Body of pancreas (tissue), 4 donors: ENCODE measurements at regions not wholly inside any gene's neighbourhood (a gene's known extent, or its start where the extent isn't known, plus 50 kb on each side); places are given as distances from the start of the nearest gene placed in this dataset.

Source experiments
- CTCF ChIP-seq, 7 experiments: fragments of 450-650 bp in 4 of 7; fragments of 200-600 bp in 3 of 7; sonication (generic) in 3 of 7; IDR thresholded peaks; one replicate each; pipeline ENCODE4 v1.5.1; 2016 to 2019; ENCODE audit warnings: antibody characterized with exemption in 7 of 7
- POLR2A ChIP-seq, 3 donors: fragments of 450-650 bp; IDR thresholded peaks; one replicate each; pipeline ENCODE4 v1.6.1; 2016; ENCODE audit warnings: antibody characterized with exemption in 3 of 3, mild to moderate bottlenecking in 2 of 3

- TF ChIP-seq POLR2A (IDR thresholded peaks at IDR 0.05) (no peak), CTCF (IDR thresholded peaks at IDR 0.05) (no peak)
Measured at GRCh38 chr5:67880876-67881275, 334.7 kb upstream of the PIK3R1 start.
